ENCODE measurements at regions not wholly inside any gene's neighbourhood (a gene's known extent, or its start where the extent isn't known, plus 50 kb on each side); places are given as distances from the start of the nearest gene placed in this dataset.

DNA sequence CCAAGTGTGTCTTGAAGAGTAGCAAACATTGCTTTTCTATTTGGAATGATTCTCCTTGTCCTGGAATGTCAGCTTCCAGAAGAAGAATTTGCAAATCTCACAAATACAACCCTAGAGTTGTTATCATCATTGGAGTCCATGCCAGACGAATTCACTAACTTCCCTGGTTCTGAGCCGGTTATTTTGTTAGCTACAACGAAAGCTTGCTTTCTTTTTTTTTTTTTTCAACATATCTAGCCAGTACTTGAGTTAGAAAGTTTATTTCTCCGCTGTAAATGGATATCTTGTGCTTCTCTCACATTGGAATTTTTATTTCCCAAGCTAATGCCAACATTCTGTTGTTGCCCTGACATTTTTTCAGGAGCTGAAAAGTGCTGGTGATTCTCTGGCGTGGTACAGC, 138.1 kb upstream of the POM121L12 start:
- TF ChIP-seq, protein P1, sequence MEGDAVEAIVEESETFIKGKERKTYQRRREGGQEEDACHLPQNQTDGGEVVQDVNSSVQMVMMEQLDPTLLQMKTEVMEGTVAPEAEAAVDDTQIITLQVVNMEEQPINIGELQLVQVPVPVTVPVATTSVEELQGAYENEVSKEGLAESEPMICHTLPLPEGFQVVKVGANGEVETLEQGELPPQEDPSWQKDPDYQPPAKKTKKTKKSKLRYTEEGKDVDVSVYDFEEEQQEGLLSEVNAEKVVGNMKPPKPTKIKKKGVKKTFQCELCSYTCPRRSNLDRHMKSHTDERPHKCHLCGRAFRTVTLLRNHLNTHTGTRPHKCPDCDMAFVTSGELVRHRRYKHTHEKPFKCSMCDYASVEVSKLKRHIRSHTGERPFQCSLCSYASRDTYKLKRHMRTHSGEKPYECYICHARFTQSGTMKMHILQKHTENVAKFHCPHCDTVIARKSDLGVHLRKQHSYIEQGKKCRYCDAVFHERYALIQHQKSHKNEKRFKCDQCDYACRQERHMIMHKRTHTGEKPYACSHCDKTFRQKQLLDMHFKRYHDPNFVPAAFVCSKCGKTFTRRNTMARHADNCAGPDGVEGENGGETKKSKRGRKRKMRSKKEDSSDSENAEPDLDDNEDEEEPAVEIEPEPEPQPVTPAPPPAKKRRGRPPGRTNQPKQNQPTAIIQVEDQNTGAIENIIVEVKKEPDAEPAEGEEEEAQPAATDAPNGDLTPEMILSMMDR (IDR thresholded peaks at IDR 0.05): no peak

DNA sequence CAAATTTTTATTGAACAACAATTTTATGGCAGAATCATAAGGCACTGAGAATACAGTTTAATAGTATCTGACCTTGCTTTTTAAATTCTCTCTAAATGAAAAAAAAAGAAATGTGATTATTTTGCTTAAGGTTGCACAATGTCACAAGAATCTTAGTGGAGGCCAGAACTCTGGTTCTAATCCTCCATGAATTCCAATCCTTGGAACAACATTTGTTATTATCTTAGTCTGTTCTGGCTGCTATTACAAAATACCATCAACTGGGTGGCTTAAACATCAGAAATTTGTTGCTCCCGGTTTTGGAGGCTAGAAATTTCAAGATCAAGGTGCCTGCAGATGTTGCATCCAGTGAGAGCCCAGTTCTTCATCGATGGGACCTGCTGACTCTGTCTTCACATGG, 158.2 kb upstream of the POM121L12 start:
- TF ChIP-seq, protein P1 (IDR thresholded peaks at IDR 0.05): no peak

DNA sequence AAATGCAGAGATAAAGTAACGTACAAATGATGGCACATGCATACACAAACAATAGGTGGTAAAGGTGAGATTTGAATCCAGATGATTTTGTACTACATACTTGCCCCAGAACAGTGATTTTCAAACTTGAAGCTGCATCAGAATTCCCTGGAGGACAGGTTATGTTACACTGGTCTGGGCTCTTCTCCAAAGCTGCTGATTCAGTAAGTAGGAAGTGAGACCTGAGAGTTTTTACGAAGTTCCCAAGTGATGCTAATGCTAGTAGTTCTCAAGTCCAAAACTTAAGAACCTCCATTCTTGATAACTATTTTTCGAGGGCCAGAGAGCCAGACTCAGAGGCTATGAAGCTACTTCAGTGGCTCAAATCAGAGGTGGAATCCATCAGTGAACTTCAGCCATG, 159.0 kb upstream of the POM121L12 start:
- TF ChIP-seq, protein P1 (IDR thresholded peaks at IDR 0.05): no peak

DNA sequence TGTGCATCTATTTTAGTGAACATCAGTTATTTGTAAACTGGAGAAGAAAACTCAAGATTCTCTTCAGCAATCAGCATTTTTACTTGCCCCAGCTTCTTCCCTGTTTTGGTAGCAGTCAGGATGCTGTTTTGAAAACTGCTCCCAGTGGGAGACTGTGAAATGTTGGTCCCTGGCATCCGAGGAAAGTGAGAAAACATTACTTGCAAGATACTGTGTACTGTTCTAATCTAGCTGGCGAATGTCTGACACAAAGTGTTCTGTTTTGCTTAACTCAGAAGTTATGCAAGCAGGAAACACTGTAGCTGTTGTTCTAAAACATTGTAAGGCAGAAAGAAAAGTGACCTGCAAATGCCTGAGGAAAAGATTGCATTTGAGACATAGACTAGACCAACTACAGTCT, 171.8 kb upstream of the POM121L12 start:
- TF ChIP-seq, protein P1 (IDR thresholded peaks at IDR 0.05): no peak

DNA sequence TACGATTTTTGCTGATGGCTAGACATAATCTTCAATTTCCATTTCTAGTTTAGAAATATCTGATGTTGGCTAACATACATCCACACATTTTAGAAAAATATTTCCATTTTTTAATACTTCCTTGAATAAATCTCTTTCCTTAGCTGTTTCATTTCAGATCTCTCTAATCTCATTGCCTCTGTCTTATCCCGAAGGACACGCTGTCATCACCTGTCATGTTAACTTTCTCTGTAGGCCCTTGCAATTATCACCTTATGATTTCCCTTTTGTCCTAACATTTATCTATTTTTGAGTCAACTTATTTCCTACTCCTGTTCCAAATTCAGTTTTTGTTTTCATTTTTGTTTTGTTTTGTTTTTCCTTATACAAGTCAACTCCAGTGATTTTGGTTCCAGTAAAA, 173.1 kb upstream of the POM121L12 start:
- TF ChIP-seq, protein P1 (IDR thresholded peaks at IDR 0.05): no peak

DNA sequence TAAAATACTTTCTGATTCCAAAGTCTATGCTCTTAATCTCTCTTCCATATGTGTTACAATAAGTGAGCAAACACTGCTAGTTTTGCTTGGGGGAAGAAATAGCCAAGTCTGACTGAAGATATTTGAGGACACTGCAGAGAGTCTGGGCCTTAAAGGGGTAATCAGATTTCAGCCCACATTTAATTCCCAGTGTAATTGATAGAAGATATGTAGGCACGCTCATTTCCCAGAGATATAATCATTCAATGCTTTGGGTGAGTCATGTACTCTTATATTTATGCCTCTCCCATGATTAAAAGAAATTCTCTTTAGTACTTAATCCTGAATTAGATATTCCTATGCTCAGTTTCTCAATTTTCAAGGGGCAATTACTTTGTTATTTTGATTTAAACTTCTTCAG, 178.1 kb upstream of the POM121L12 start:
- TF ChIP-seq, protein P1 (IDR thresholded peaks at IDR 0.05): no peak

DNA sequence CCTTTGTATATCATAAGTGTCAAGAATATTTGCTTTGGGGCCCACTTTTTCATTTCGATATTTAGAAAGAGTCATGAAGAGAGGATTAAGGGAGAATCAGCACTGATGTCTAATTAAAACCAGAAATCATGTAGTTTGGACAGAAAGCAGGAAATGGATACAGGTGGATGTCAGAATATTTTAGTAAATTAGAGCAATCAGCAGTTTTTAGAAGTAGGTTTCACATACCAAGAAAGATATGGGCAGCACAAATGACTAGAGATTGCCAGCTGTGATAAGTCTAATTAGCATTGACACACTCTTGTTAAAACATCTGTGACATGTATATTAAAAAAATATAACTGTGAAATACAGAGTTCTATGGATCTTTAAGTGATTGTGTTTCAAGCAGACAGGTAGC, 180.8 kb upstream of the POM121L12 start:
- TF ChIP-seq, protein P1 (IDR thresholded peaks at IDR 0.05): no peak

DNA sequence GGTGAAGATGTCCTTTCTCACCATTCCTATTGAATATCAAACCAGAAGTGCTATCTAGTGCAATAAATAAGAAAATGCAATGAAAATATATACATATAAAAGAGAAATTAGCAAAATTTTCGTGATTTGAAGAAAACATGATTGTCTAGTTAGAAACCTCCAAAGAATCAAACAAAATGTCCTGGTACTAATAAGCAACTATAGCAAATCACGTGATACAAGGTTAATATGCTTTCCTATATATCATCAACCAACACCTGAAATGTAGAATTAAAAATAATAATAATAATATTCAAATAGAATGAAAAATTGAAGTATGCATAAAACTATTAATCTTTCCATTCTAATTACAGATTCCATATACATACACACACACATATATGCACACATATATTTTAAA, 183.9 kb upstream of the POM121L12 start:
- TF ChIP-seq, protein P1 (IDR thresholded peaks at IDR 0.05): no peak

Data from LNCAP (cell line).